SU-DHL-6 (cell line): ENCODE measurements at regions not wholly inside any gene's neighbourhood (a gene's known extent, or its start where the extent isn't known, plus 50 kb on each side); places are given as distances from the start of the nearest gene placed in this dataset.

Experiments
- H2AFZ ChIP-seq: fragments of 200-600 bp; sonication (generic); 2 replicates; pipeline ENCODE4 v1.6.1; 2014; ENCODE audit warnings: low read depth, mild to moderate bottlenecking, moderate library complexity, mixed read lengths, antibody characterized with exemption, low read length; ENCODE audit not compliant: severe bottlenecking
- H3F3A ChIP-seq: fragments of 200-600 bp; shearing (Covaris generic); 2 replicates; pipeline ENCODE4 v1.6.0; 2016; ENCODE audit warnings: antibody characterized with exemption, mild to moderate bottlenecking; ENCODE audit not compliant: insufficient read depth
- H3K27ac ChIP-seq: fragments of 200-600 bp; sonication (generic); 2 replicates; pipeline ENCODE4 v1.5.1; 2016; ENCODE audit warnings: low read depth, mild to moderate bottlenecking, low read length, moderate library complexity, mixed read lengths
- H3K27me3 ChIP-seq: fragments of 200-600 bp; sonication (generic), shearing (Covaris generic); 2 replicates; pipeline ENCODE4 v1.6.0; 2014; ENCODE audit warnings: mild to moderate bottlenecking, low read length
- H3K36me3 ChIP-seq: fragments of 200-600 bp; sonication (generic); 2 replicates; pipeline ENCODE4 v1.6.1; 2014; ENCODE audit warnings: mild to moderate bottlenecking, low read length, mixed read lengths
- H3K4me2 ChIP-seq: fragments of 300-600, 200-600 bp; shearing (Covaris generic), sonication (generic); 2 replicates; pipeline ENCODE4 v1.6.0; 2014; ENCODE audit warnings: low read length, low read depth, mild to moderate bottlenecking; ENCODE audit not compliant: poor library complexity, severe bottlenecking
- H3K4me3 ChIP-seq: fragments of 200-600 bp; sonication (generic); 2 replicates; pipeline ENCODE4 v1.5.1; 2014; ENCODE audit warnings: antibody characterized with exemption, low read length, mild to moderate bottlenecking, mixed read lengths; ENCODE audit not compliant: insufficient read depth, poor library complexity, severe bottlenecking
- H3K79me2 ChIP-seq: fragments of 200-600 bp; sonication (generic); 2 replicates; pipeline ENCODE4 v1.6.1; 2014; ENCODE audit warnings: mild to moderate bottlenecking, low read length, moderate library complexity; ENCODE audit not compliant: insufficient read depth
- H3K9ac ChIP-seq: fragments of 200-600 bp; sonication (generic); 2 replicates; pipeline ENCODE4 v1.7.0; 2014; ENCODE audit warnings: mild to moderate bottlenecking, low read length
- H3K9me2 ChIP-seq: fragments of 200-600 bp; sonication (generic); replicated peaks from 2 replicates; pipeline ENCODE4 v1.6.1; 2014; ENCODE audit warnings: low read length; ENCODE audit not compliant: insufficient read depth
- H3K9me3 ChIP-seq: fragments of 200-600 bp; sonication (generic); 2 replicates; pipeline ENCODE4 v1.6.1; 2014; ENCODE audit warnings: low read length, mixed read lengths; ENCODE audit not compliant: insufficient read depth
- H4K20me1 ChIP-seq: fragments of 200-600 bp; sonication (generic); 2 replicates; pipeline ENCODE4 v1.6.1; 2014; ENCODE audit warnings: low read depth, mild to moderate bottlenecking, antibody characterized with exemption, low read length, moderate library complexity, mixed read lengths
- EZH2phosphoT487 ChIP-seq: fragments of 200-600 bp; sonication (generic), shearing (Covaris generic); conservative IDR thresholded peaks from 2 replicates; pipeline ENCODE4 v1.6.1; 2018; ENCODE audit warnings: mild to moderate bottlenecking, antibody characterized with exemption, low read length, moderate library complexity, mixed read lengths
- TF ChIP-seq, protein P1 (sequence below): fragments of 200-600 bp; sonication (generic); IDR thresholded peaks from one replicate; pipeline ENCODE4 v1.5.1; 2017; ENCODE audit warnings: antibody characterized with exemption, mild to moderate bottlenecking, low read length, moderate library complexity; ENCODE audit not compliant: insufficient read depth, poor library complexity, severe bottlenecking

DNA sequence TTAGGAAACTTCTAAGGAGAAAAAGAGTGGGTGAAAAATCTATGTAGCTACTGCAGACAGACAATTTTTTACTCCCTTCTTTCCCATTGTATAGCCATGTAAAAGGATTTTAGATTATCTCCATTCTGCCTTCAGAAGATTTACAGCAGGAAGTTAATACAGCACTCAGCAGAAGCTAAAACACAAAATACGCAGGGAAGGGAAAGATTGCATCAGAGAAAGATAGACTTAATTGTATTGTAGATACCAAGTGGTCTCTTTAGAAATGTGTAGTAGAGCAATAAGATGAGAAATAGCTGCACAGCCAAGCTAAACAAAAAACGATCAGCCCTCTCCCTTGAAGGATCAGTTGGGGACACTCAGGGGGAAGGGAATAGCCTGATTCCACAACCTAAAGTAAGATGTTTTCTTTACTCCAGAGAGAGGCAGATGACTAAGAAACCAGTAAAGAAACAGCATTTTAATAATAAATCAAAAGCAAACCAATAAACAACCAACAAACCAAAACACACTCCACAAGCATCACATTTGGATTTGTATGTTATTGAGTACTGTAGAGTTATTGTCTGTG is 236.7 kb upstream of the SLITRK1 start:
- Histone ChIP-seq H3K27ac (no peak overlapping the region), H3K4me2 (no peak overlapping the region), H3K27me3 (no peaks in the 10 kb centered on the region), H3F3A (no peaks in the 10 kb centered on the region), H3K36me3 (no peaks in the 10 kb centered on the region; the same call in 1 of the 2 replicates), H4K20me1 (no peaks in the 10 kb centered on the region), H3K9me2 (no peaks in the 10 kb centered on the region), H3K79me2 (no peaks in the 10 kb centered on the region), H3K4me3 (no peak overlapping the region), H3K9me3 (no peaks in the 10 kb centered on the region), H2AFZ (no peak overlapping the region), H3K9ac (no peak overlapping the region)
- TF ChIP-seq, protein P1, sequence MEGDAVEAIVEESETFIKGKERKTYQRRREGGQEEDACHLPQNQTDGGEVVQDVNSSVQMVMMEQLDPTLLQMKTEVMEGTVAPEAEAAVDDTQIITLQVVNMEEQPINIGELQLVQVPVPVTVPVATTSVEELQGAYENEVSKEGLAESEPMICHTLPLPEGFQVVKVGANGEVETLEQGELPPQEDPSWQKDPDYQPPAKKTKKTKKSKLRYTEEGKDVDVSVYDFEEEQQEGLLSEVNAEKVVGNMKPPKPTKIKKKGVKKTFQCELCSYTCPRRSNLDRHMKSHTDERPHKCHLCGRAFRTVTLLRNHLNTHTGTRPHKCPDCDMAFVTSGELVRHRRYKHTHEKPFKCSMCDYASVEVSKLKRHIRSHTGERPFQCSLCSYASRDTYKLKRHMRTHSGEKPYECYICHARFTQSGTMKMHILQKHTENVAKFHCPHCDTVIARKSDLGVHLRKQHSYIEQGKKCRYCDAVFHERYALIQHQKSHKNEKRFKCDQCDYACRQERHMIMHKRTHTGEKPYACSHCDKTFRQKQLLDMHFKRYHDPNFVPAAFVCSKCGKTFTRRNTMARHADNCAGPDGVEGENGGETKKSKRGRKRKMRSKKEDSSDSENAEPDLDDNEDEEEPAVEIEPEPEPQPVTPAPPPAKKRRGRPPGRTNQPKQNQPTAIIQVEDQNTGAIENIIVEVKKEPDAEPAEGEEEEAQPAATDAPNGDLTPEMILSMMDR, result no peak

DNA sequence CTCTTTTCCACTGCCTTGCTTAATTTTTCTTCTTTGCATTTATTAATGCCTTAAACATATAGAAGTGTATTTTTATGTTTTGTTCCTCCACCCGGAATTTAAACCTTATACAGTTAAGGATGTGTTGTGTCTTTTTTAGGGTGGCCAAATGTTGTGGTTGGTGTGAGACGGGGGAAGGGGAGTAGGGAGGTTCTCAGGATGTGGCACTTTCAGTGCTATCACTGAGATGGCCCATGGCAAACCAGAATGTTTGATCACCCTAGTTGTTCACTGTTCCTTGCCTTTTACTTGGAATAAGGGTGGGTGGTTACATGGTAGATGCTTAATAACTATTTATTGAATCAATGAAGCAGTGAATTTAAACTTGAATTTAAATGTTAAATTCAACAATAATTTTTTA is 216.0 kb upstream of the SLITRK1 start:
- Histone ChIP-seq H3K4me3 (no peak overlapping the region), H3K36me3 (no peaks in the 10 kb centered on the region), H3K9me2 (no peaks in the 10 kb centered on the region), H2AFZ (no peak overlapping the region), H4K20me1 (no peaks in the 10 kb centered on the region), H3F3A (no peaks in the 10 kb centered on the region), H3K9ac (no peak overlapping the region), H3K79me2 (no peaks in the 10 kb centered on the region), H3K27ac (no peak overlapping the region), H3K9me3 (no peaks in the 10 kb centered on the region), H3K27me3 (no peaks in the 10 kb centered on the region), H3K4me2 (no peak overlapping the region)
- TF ChIP-seq EZH2phosphoT487, result no peak
- TF ChIP-seq, protein P1, result no peak

DNA sequence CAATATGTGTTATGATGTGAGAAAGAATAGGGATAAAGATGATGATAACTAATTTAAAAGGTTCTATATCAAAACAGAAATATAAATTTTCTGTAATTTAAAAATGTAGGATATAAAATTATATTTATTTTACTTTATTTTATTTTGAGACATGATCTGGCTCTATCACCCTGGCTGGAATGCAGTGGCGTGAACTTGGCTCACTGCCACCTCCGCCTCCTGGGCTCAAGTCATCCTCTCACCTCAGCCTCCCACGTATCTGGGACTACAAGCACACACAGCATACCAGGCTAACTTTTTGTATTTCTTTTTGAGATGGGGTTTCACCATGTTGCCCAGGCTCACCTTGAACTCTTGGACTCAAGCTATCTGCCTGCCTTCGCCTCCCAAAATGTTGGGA is 214.9 kb upstream of the SLITRK1 start:
- no peak overlapping the region for H3K4me3 ChIP-seq
- H3K9ac ChIP-seq, result no peak overlapping the region
- TF ChIP-seq EZH2phosphoT487, result no peak
- TF ChIP-seq, protein P1, result no peak
- H4K20me1 ChIP-seq, result no peaks in the 10 kb centered on the region
- H3K9me3 ChIP-seq, result no peaks in the 10 kb centered on the region
- H3K27ac ChIP-seq, result no peak overlapping the region
- H3K36me3 ChIP-seq, result no peaks in the 10 kb centered on the region
- H2AFZ ChIP-seq, result no peak overlapping the region
- H3K4me2 ChIP-seq, result no peak overlapping the region
- H3F3A ChIP-seq, result no peaks in the 10 kb centered on the region
- H3K79me2 ChIP-seq, result no peaks in the 10 kb centered on the region
- no peaks in the 10 kb centered on the region for H3K27me3 ChIP-seq
- no peaks in the 10 kb centered on the region for H3K9me2 ChIP-seq

DNA sequence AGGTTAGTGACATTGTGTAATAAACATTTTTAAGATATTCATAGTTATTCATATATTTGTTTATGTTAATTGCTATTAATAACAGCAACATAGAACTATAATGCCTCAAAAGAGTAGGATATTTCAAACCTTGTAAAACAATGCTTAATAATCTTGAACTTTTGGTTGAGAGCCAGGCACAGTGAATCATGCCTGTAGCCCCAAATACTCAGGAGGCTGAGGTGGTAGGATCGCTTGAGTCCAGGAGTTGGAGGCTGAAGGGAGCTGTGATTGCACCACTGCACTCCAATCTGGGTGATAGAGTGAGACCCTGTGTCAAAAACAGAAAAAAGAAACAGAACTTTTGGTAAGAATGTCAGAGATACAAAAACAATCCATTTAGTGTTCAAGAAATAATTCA is 213.9 kb upstream of the SLITRK1 start:
- no peak for TF ChIP-seq EZH2phosphoT487
- TF ChIP-seq, protein P1, result no peak

More for the DNA sequence above, 213.9 kb upstream of the SLITRK1 start:
- Histone ChIP-seq H3K27ac (no peak overlapping the region), H3K79me2 (no peaks in the 10 kb centered on the region), H3K4me3 (no peak overlapping the region), H3K27me3 (no peaks in the 10 kb centered on the region), H2AFZ (no peak overlapping the region), H3K4me2 (no peak overlapping the region), H3K9ac (no peak overlapping the region), H3F3A (no peaks in the 10 kb centered on the region), H3K36me3 (no peaks in the 10 kb centered on the region), H3K9me3 (no peaks in the 10 kb centered on the region), H3K9me2 (no peaks in the 10 kb centered on the region), H4K20me1 (no peaks in the 10 kb centered on the region)
